H1 (cell line): ENCODE measurements at regions not wholly inside any gene's neighbourhood (a gene's known extent, or its start where the extent isn't known, plus 50 kb on each side); places are given as distances from the start of the nearest gene placed in this dataset.

Experiments used
- BCL11A ChIP-seq, 2 experiments: IDR thresholded peaks; one replicate each; pipeline ENCODE4 v1.6.1; 2011; ENCODE audit warnings: low read depth in 2 of 2, low read length in 2 of 2, mild to moderate bottlenecking in 2 of 2
- CHD2 ChIP-seq: IDR thresholded peaks from 2 replicates; pipeline ENCODE4 v1.6.1; 2012; ENCODE audit warnings: low read length, improper control_type of control experiment
- KDM1A ChIP-seq: fragments of 200-600, 300-600 bp; sonication (generic); IDR thresholded peaks from 2 replicates; pipeline ENCODE4 v1.7.1; 2016; ENCODE audit warnings: mild to moderate bottlenecking, low read length, borderline replicate concordance
- KDM5A ChIP-seq: fragments of 200-600 bp; IDR thresholded peaks from 2 replicates; pipeline ENCODE4 v1.7.1; 2012; ENCODE audit warnings: mild to moderate bottlenecking, low read length, inconsistent platforms, mixed read lengths
- TF ChIP-seq, protein P1 (sequence below): fragments of 300-600 bp; sonication (generic); IDR thresholded peaks from 2 replicates; pipeline ENCODE4 v1.7.1; 2012; ENCODE audit warnings: low read length, moderate library complexity, mild to moderate bottlenecking, inconsistent platforms; ENCODE audit not compliant: insufficient replicate concordance

DNA sequence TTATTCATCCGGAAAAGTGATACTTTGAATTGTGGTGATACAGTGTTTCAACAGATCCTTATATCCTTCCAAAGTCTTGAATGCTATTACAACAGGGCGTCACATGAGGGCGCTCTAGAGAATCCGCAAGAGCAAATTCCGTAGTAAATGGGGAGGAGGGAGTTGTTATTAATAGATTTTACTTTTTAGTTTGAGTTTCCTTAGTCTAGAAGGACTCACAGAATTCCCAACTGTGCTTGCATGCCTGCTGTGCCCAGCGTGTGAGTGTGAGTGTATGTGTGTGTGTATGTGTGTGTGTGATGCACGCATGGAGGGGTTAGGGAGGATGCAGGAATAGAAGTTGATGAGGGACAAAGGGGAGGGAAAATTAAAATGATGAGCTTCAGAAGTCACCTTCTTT, 375.3 kb downstream of the C12orf75 start (continued):
- TF ChIP-seq, protein P1, sequence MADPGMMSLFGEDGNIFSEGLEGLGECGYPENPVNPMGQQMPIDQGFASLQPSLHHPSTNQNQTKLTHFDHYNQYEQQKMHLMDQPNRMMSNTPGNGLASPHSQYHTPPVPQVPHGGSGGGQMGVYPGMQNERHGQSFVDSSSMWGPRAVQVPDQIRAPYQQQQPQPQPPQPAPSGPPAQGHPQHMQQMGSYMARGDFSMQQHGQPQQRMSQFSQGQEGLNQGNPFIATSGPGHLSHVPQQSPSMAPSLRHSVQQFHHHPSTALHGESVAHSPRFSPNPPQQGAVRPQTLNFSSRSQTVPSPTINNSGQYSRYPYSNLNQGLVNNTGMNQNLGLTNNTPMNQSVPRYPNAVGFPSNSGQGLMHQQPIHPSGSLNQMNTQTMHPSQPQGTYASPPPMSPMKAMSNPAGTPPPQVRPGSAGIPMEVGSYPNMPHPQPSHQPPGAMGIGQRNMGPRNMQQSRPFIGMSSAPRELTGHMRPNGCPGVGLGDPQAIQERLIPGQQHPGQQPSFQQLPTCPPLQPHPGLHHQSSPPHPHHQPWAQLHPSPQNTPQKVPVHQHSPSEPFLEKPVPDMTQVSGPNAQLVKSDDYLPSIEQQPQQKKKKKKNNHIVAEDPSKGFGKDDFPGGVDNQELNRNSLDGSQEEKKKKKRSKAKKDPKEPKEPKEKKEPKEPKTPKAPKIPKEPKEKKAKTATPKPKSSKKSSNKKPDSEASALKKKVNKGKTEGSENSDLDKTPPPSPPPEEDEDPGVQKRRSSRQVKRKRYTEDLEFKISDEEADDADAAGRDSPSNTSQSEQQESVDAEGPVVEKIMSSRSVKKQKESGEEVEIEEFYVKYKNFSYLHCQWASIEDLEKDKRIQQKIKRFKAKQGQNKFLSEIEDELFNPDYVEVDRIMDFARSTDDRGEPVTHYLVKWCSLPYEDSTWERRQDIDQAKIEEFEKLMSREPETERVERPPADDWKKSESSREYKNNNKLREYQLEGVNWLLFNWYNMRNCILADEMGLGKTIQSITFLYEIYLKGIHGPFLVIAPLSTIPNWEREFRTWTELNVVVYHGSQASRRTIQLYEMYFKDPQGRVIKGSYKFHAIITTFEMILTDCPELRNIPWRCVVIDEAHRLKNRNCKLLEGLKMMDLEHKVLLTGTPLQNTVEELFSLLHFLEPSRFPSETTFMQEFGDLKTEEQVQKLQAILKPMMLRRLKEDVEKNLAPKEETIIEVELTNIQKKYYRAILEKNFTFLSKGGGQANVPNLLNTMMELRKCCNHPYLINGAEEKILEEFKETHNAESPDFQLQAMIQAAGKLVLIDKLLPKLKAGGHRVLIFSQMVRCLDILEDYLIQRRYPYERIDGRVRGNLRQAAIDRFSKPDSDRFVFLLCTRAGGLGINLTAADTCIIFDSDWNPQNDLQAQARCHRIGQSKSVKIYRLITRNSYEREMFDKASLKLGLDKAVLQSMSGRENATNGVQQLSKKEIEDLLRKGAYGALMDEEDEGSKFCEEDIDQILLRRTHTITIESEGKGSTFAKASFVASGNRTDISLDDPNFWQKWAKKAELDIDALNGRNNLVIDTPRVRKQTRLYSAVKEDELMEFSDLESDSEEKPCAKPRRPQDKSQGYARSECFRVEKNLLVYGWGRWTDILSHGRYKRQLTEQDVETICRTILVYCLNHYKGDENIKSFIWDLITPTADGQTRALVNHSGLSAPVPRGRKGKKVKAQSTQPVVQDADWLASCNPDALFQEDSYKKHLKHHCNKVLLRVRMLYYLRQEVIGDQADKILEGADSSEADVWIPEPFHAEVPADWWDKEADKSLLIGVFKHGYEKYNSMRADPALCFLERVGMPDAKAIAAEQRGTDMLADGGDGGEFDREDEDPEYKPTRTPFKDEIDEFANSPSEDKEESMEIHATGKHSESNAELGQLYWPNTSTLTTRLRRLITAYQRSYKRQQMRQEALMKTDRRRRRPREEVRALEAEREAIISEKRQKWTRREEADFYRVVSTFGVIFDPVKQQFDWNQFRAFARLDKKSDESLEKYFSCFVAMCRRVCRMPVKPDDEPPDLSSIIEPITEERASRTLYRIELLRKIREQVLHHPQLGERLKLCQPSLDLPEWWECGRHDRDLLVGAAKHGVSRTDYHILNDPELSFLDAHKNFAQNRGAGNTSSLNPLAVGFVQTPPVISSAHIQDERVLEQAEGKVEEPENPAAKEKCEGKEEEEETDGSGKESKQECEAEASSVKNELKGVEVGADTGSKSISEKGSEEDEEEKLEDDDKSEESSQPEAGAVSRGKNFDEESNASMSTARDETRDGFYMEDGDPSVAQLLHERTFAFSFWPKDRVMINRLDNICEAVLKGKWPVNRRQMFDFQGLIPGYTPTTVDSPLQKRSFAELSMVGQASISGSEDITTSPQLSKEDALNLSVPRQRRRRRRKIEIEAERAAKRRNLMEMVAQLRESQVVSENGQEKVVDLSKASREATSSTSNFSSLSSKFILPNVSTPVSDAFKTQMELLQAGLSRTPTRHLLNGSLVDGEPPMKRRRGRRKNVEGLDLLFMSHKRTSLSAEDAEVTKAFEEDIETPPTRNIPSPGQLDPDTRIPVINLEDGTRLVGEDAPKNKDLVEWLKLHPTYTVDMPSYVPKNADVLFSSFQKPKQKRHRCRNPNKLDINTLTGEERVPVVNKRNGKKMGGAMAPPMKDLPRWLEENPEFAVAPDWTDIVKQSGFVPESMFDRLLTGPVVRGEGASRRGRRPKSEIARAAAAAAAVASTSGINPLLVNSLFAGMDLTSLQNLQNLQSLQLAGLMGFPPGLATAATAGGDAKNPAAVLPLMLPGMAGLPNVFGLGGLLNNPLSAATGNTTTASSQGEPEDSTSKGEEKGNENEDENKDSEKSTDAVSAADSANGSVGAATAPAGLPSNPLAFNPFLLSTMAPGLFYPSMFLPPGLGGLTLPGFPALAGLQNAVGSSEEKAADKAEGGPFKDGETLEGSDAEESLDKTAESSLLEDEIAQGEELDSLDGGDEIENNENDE, result no peak
- TF ChIP-seq KDM1A, result no peak
- no peak for TF ChIP-seq KDM5A
- TF ChIP-seq BCL11A (IDR thresholded peaks at IDR 0.05; ENCODE audit: low read depth in 2 of 2, low read length in 2 of 2), result no peak
- no peak for TF ChIP-seq CHD2
